ENCODE measurements at regions not wholly inside any gene's neighbourhood (a gene's known extent, or its start where the extent isn't known, plus 50 kb on each side); places are given as distances from the start of the nearest gene placed in this dataset.

DNA sequence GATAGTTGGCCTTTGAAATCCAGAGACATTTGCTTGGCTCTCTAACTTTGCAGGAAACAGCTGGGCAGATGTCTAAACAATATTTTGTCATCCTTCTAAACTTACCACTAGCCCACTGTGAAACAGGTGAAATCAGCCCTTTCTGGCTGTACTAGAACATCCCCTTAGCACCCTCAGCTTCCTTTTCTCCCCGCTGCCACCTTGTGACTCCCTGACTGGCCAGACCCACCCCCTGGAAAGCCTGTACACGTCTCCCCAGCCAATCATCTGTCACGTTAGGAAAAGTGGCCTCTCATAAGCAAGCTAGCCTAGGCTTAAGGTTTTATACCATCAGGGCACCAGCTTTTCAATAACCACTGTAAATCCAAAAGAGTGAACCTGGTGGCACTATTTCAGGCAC lies 88.6 kb upstream of the E2F3 start:
- TF ChIP-seq, protein P1, sequence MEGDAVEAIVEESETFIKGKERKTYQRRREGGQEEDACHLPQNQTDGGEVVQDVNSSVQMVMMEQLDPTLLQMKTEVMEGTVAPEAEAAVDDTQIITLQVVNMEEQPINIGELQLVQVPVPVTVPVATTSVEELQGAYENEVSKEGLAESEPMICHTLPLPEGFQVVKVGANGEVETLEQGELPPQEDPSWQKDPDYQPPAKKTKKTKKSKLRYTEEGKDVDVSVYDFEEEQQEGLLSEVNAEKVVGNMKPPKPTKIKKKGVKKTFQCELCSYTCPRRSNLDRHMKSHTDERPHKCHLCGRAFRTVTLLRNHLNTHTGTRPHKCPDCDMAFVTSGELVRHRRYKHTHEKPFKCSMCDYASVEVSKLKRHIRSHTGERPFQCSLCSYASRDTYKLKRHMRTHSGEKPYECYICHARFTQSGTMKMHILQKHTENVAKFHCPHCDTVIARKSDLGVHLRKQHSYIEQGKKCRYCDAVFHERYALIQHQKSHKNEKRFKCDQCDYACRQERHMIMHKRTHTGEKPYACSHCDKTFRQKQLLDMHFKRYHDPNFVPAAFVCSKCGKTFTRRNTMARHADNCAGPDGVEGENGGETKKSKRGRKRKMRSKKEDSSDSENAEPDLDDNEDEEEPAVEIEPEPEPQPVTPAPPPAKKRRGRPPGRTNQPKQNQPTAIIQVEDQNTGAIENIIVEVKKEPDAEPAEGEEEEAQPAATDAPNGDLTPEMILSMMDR (IDR thresholded peaks at IDR 0.05): no peak
- TF ChIP-seq POLR2A (IDR thresholded peaks at IDR 0.05) (no peak), EP300 (IDR thresholded peaks at IDR 0.05) (no peak)
